Activated CD4-positive, CD25-positive, alpha-beta regulatory T cell treated with anti-CD3 and anti-CD28 coated beads, Interleukin-2, amount 50 U/mL, for 24 hours (primary cell): ENCODE measurements at regions not wholly inside any gene's neighbourhood (a gene's known extent, or its start where the extent isn't known, plus 50 kb on each side); places are given as distances from the start of the nearest gene placed in this dataset.

Source experiments
- ATAC-seq, 2 donors: fragments of 150-1000 bp; cut with Tn5 transposase; one replicate each; pipeline ENCODE4 v1.10.0; 2021; ENCODE audit warnings: mild to moderate bottlenecking in 1 of 2, moderate library complexity in 1 of 2

DNA sequence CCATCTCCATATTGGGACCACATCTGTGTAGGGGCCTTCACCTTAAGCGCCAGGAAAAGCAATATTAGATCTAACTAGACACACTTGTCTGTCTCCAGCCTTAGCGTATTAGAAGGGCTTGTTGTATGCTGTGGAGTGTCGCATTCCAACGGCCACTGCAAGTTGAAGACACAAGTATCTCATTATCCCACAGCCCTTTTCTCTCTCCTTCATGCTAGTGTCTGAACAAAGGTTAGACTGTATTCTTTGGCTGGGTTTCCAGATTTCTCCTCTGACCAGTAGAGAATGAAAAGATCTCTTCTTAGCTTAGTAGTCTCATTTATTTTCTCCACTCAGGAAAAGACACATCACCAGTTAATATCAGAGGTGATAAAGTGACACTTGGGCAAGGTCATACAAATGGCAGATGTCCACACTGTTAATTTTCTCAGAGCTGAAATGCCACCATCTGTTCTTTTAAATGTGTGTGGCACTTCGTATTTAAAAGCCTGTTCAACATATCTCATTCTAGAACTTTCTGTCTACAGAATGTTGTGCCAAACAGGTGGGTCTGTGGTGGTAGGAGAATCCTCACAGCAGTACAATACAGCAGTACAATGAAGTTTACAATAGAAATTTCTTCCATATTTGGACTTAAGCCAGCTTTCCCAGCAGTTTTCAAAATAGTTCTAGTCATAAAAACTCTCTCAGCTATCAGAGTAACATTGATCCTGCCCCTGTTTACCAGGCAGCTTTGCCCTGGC, 94.0 kb upstream of the ITGA6 start:
- no peak for ATAC-seq

DNA sequence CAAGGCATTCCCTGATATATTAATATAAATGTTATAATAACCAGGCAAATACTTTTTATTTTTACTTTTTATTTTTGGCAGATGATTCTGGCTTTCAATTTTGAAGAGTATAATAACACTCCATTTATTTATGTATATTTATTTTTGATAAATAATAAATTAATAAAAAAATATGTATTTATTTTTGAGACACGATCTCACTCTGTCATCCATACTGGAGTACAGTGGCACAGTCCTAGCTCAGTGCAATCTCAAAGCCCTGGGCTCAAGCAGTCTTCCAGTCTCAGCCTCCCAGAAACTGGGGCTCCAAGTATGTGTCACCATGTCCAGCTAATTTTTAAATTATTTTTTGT, 93.4 kb upstream of the ITGA6 start:
- ATAC-seq: no peak

DNA sequence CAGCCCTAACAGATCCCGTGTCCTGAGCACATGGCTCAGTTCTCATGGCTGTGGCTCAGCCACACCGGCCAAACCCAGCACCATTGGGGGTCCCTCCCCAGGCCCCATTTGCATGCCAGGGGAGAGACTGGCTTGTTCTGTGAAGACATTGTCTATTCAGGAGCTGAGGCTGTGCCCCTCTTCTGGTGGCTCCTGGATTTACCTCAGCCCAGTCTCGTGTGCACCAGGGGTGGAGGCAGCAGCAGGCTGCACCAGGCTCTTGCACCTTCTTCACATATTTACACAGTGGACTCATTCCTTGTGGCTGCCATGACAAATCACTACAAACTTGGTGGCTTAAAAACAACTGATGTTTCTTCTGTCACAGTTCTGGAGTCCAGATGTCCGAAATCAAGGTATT, 92.4 kb upstream of the ITGA6 start:
- no peak for ATAC-seq

- ATAC-seq: no peak
Observed at GRCh38 chr2:172335736-172336135, 91.7 kb upstream of the ITGA6 start.

GRCh38 chr2:172336681-172337080, 90.7 kb upstream of the ITGA6 start:
- no peak for ATAC-seq

DNA sequence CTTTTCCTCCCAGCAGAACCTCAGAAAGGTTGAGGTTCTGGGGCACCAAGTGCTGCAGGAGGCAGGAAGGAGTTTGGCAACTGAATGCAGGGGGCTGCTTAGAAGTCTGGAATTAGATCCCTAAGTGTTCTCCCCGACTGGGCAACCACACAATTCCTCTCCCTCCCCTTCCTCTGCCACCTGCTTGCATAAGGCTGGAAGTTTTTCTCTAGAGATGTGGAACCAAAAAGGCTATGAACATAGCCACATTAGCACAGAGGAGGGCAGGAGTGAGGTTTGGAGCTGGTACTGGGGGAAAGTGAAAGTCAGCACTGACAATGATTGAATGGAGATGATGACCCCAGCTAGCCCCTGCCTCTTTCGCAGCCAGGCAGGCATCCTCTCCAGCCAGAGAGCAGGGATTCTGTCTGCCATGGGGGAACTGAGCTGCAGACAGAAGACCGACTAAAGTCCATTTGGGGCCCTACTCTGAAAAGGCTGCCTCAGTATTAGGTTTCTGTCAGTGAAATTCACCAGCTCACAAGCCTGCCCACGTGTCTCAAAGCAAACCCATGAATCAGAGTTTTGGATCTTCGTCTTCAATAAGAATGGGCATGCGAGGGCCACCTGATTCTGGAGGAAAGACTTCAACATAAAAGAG, 87.9 kb upstream of the ITGA6 start:
- ATAC-seq: no peak

DNA sequence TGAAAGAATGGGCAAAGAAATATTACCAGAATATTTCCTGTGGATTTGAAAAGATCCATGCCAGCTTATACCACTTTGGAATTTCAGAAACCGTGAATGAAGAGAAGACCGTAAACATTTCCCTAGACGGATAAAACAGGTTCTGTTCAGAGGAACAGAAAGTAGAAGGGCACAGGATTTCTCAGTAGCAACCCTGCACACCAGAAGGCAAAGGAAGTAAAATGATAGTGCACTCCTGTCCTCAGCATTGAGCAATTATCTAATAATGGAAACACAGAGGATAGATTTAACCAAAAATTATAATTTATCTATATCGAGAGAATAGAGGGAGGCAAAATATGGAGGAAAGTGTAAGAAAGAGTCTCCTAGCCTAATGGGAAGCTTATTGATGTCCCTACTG, 87.0 kb upstream of the ITGA6 start:
- ATAC-seq: no peak

GRCh38 chr2:172342078-172342477, 85.3 kb upstream of the ITGA6 start:
- ATAC-seq: no peak

DNA sequence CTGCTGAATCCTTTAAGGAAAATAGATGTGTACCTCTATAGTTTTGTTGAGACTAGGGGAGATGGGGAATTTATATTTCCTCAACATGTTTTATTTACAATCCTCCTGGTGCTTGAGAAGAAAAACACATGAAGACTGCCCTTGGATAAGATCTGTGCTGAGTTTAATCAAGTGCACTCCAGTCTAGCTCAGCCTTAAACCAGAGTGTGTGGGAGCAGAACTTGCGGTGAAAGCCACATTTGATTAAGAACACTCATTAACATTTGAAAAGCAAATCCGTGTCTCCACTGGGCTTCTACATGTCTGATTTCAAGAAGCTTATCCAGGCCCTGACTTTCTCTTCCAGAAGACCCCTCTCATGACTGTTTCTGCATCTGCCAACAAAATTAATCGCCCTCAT, 84.8 kb upstream of the ITGA6 start:
- no peak for ATAC-seq

- ATAC-seq: no peak
Observed at GRCh38 chr2:172344159-172344558, 83.2 kb upstream of the ITGA6 start.

GRCh38 chr2:172345956-172346555, 81.3 kb upstream of the ITGA6 start:
- ATAC-seq: no peak

DNA sequence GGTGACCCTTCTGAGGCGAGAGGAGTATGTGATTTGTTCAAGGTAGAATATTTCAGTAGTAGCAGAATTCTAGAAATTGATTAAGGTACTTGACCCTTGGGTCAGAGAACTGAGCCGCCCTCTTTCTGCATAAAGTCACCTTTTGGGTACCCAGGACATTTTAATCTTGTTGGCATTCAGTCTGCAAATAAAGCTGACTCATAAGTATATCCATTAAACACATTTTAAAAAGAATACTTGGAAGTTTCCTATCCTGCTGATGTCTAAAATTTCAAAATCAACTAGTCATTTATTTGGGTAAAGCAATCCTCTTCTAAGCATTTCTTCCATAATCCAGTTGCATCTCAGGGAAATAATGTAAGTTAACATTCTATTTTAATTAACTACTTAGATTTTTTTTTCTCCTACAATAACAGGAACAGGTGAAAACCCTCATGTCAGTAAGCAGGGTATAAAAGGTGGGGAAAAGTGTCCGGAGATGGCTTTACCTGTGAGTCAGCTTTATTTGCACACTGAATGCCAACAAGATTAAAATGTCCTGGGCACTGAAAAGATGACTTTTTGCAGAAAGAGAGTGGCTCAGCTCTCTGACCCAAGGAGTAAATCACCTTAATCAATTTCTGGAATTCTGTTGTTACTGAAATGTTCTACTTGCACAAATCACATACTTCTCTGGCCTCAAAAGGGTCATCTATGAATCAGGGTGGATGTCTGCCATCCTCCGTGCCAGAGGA, 78.7 kb upstream of the ITGA6 start:
- ATAC-seq: no peak

DNA sequence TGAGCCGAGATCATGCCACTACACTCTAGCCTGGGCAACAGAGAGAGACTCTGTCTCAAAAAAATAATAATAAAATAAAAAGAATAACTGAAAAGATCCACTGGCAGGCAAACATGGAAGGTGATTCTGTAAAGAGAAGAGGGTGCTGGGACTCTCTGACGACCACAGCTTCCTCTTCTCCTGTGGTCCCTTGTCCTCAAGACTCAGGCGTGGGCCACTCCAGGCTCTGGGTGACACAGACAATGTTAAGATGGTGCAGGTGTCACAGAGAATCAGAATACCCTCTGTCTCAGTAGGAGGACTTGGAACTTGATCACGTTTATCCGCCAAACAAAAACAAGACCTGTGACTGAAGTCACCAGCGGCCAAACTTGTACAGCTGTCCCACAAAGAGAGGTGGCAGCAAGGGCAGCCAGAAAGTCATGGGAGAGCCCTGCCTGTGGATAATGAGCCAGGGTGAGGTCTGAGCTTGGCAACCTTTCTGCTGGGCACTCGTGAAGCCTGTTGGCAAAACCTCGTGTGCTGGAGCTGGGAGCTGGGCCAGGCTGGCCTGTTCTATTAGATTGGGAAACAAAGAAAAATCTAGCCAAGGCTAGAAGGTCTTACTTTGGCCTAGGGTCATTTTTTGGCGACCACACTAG, 76.4 kb upstream of the ITGA6 start:
- ATAC-seq: no peak

DNA sequence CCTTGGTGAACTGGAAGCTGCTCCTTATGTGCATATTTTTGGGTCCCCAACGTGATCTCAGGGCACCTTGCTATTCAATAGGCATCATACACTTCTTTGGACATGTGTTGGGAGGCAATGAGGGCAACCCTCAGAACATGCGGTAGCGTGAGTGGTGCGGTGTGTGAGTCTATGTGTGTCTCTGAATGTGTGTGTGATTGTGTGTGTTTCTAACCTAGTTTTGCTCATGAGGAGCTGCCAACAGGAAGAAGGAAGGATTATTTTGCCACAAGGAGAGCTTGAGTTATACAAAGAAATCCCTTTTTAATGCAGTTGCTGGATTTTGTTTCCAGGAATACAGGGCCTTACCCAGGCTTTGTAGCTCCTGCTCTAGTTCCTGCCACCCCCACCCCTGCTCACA, 75.8 kb upstream of the ITGA6 start:
- no peak for ATAC-seq

DNA sequence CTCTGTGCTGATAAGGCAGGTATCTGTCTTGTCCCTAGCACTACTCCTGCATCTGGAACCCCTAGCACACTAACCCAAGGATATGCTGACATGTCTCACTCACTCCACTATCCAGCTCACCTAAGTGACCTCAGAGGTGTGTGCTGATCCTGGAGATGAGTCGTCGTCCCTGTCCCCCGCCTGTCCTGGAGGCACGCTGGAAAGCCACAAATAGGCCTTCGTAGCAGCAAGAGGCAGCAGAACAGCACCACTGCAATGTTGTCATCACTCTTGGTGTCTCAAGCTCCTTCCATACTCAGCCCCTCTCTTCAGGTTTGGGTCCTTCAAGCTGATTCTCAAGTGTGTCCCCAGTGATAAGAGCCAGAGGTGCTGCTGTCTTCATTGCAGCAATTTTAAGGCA, 73.0 kb upstream of the ITGA6 start:
- no peak for ATAC-seq

- no peak for ATAC-seq
Observed at GRCh38 chr2:172357442-172357841, 69.9 kb upstream of the ITGA6 start.

- no peak for ATAC-seq
Observed at GRCh38 chr2:172358691-172359556, 68.5 kb upstream of the ITGA6 start.

GRCh38 chr2:172361360-172361759, 66.0 kb upstream of the ITGA6 start:
- ATAC-seq: no peak

DNA sequence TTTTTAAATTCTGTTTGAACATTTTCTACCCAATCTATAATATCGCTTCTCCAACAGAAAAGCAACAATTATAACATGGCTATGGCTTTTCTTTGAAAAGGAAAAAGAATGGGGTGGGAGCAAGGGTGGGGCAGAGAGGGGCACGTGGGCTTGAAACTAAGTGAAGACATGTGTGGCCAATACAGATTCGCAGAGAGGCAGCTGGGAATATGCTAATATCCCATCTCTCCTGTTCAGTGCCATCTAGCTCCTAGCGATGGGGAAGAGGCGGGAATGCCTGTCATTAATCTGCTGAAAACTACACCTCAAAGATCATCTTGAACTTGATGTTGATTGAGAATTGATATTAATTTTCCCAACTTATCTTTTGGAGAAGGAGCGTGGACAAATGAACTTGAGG, 65.5 kb upstream of the ITGA6 start:
- ATAC-seq: no peak

DNA sequence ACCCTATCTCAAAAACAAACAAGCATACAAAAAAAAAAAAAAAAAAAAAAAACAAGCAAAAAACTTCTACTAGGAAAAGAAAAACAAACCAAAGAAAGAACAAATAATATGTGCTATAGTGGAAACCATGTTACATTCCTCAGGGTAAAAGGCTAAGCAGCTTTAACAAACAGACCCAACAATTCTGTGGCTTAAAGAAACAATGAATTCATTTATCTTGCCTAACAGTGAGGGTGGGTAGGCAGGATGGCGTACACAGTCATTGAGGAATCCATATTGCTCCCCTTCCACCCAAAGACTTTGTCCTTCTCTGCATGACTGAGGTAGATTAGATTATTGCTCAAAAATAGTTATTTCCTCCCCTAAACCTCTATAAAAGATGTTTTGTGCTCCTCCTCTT, 63.1 kb upstream of the ITGA6 start:
- ATAC-seq: no peak

DNA sequence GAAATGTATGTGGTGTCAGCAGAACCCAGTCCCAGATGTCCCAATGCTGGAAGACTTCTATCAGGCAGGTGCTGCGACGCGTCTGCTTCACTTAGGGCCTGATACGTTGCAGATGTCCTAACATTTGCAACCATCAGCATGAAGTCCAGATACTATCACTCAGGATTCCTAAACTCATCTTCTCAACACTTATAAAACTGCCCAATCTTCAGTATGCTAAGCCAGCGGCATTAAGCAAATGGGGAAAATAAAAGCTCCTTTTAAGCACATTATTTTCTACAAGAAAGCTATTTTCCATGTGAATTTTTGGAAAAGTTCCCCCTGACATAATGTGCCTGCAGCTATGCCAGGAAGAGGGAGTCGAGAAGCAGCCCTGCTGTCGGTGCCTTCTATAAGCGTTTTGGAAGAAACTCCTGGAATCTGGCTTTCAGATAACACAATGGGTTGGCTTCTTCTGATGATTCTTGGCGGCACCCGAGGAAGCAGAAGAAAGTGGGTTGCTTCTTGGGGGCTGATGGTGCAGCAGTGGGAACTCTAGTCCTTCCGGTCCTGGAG, 60.7 kb upstream of the ITGA6 start:
- no peak for ATAC-seq
